22Rv1 (cell line): ENCODE measurements at regions not wholly inside any gene's neighbourhood (a gene's known extent, or its start where the extent isn't known, plus 50 kb on each side); places are given as distances from the start of the nearest gene placed in this dataset.
"Not testable (repeated sequence)": the region's sequence is repeated elsewhere in the genome, so short reads cannot be mapped to it uniquely, and the experiment has no call there.

Source experiments
- H3K27ac ChIP-seq: fragments of 450-650 bp; 2 replicates; pipeline ENCODE4 v1.5.1; 2017
- CTCF ChIP-seq: fragments of 450-650 bp; IDR thresholded peaks from 2 replicates; pipeline ENCODE4 v1.5.1; 2017; ENCODE audit warnings: mild to moderate bottlenecking
- ZFX ChIP-seq: fragments of 450-650 bp; IDR thresholded peaks from 2 replicates; pipeline ENCODE4 v1.6.1; 2017; ENCODE audit warnings: antibody characterized with exemption, borderline replicate concordance

- H3K27ac ChIP-seq, result no peak overlapping the region
- no peak for TF ChIP-seq CTCF
- TF ChIP-seq ZFX, result no peak
Observed at GRCh38 chrX:7640392-7640791, 202.6 kb upstream of the VCX start.

- no peak overlapping the region for H3K27ac ChIP-seq
- TF ChIP-seq CTCF, result no peak
- no peak for TF ChIP-seq ZFX
Observed at GRCh38 chrX:7638078-7638710, 204.8 kb upstream of the VCX start.

GRCh38 chrX:7637066-7637465 is 205.9 kb upstream of the VCX start:
- TF ChIP-seq ZFX (no peak), CTCF (no peak)
- H3K27ac ChIP-seq, result no peak overlapping the region

DNA sequence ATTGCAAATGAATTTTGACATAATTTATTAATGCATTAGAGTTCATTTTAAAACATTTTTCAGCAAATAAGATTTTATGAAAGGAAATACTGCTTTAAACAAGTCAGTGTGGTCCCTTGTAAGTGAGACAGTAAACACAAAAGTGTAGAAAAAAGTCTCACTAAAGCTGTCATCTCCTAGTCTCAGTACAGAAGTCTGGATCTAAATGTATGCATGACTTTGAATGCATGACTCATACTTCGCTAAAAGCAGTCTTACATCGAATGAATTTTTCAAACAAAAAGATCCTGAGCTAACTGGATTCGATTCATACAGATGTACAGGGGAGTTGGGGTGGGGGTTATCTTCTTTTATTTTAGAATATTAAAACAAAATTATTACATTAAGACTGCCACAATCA is 207.4 kb upstream of the VCX start:
- no peak overlapping the region for H3K27ac ChIP-seq
- TF ChIP-seq CTCF, result no peak
- no peak for TF ChIP-seq ZFX

DNA sequence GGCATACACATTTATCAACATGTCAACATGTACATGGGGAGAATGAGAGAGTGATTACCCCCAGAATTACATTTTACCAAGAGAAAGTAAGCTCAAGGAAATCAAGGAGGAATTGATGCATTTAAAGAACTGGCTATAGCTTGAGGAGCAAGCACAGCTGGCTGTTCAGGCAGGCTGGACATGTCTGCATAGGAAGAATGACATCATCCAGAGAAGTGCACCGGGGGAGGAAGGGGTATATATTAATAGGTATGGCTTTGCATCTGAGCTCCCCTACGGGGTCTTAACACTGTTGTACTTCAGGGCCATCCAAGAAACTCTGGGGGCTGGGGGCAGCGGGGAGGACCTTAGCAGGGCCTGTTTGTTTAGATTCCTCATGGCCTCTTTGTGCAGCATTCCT is 222.4 kb upstream of the VCX start:
- H3K27ac ChIP-seq, result no peak overlapping the region
- no peak for TF ChIP-seq ZFX
- no peak for TF ChIP-seq CTCF

- TF ChIP-seq ZFX (no peak), CTCF (no peak)
- H3K27ac ChIP-seq, result no peak overlapping the region
Observed at GRCh38 chrX:7617994-7618393, 225.0 kb upstream of the VCX start.

DNA sequence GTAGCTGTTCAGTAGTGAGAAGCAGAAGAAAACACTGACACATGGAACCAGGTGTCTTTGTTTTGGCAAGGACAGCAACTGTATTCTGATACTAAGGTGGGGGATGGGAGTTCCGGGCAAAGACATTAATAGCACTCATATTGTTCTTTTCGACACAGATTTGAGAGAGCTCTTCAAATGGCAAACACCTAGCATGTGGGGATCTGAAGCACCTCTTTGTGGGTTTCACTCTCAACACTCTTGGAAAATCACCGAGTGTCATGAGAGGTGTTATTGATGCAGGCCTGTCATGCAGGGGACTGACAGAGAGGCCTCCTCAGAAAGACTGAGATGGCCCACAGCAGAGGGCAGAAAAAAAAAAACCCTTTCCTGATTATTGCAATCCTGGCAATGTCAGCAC is 228.4 kb upstream of the VCX start:
- TF ChIP-seq CTCF (no peak), ZFX (no peak)

DNA sequence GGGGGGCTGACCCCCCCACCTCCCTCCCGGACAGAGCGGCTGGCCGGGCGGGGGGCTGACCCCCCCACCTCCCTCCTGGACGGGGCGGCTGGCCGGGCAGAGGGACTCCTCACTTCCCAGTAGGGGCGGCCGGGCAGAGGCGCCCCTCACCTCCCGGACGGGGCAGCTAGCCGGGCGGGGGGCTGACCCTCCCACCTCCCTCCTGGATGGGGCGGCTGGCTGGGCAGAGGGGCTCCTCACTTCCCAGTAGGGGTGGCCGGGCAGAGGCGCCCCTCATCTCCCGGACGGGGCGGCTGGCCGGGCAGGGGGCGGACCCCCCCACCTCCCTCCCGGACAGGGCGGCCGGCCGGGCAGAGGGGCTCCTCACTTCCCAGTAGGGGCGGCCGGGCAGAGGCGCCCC is 234.3 kb upstream of the VCX start:
- not testable (repeated sequence) for H3K27ac ChIP-seq

More for the DNA sequence above, 228.4 kb upstream of the VCX start:
- H3K27ac ChIP-seq, result no peak overlapping the region
